Stimulated activated naive B cell treated with anti-CD40 and anti-IgM and Interleukin-4, amounts not matched to agents 10 μg/mL and 1 μg/mL and 100 μg/mL, for 72 hours (primary cell): ENCODE measurements at regions not wholly inside any gene's neighbourhood (a gene's known extent, or its start where the extent isn't known, plus 50 kb on each side); places are given as distances from the start of the nearest gene placed in this dataset.
"Not testable (repeated sequence)": the region's sequence is repeated elsewhere in the genome, so short reads cannot be mapped to it uniquely, and the experiment has no call there.

Source experiments
- ATAC-seq, 2 donors: fragments of 150-1000 bp; cut with Tn5 transposase; replicated peaks; 2 replicates each; pipeline ENCODE4 v1.10.0; 2021; ENCODE audit warnings: moderate library complexity in 1 of 2
- DNase-seq: peaks from one replicate; pipeline ENCODE4 v3.0.0; 2021
- H3K27ac Mint-ChIP-seq: one replicate; pipeline ENCODE4 v1.8.0; 2022; ENCODE audit warnings: mild to moderate bottlenecking, mixed read lengths
- H3K27me3 Mint-ChIP-seq, 2 donors: one replicate each; pipeline ENCODE4 v1.8.0; 2022; ENCODE audit warnings: mixed read lengths in 2 of 2
- H3K36me3 Mint-ChIP-seq, 2 donors: one replicate each; pipeline ENCODE4 v1.8.0; 2022; ENCODE audit warnings: mixed read lengths in 2 of 2, mild to moderate bottlenecking in 1 of 2
- H3K4me1 Mint-ChIP-seq, 2 donors: one replicate each; pipeline ENCODE4 v1.8.0; 2022; ENCODE audit warnings: mixed read lengths in 2 of 2, mild to moderate bottlenecking in 1 of 2
- H3K4me3 Mint-ChIP-seq, 2 donors: one replicate each; pipeline ENCODE4 v1.8.0; 2022; ENCODE audit warnings: mild to moderate bottlenecking in 2 of 2, mixed read lengths in 2 of 2, moderate library complexity in 1 of 2
- H3K9me3 Mint-ChIP-seq, 2 donors: one replicate each; pipeline ENCODE4 v1.8.0; 2022; ENCODE audit warnings: mixed read lengths in 2 of 2, mild to moderate bottlenecking in 1 of 2

GRCh38 chr13:91045351-91046034 lies 302.0 kb upstream of the MIR17HG start:
- no peak for DNase-seq

GRCh38 chr13:91046715-91047327 lies 300.7 kb upstream of the MIR17HG start:
- ATAC-seq, result no peak

More at GRCh38 chr13:91045351-91046034, 302.0 kb upstream of the MIR17HG start:
- ATAC-seq, result no peak
- Mint-ChIP-seq H3K27ac (no peak overlapping the region), H3K9me3 (peaks cover 4 to 6% of the 10 kb centered on the region in 2 donors), H3K36me3 (no peaks in the 10 kb centered on the region), H3K27me3 (no peaks in the 10 kb centered on the region), H3K4me3 (no peak overlapping the region), H3K4me1 (no peaks in the 10 kb centered on the region)

GRCh38 chr13:91050970-91051369 lies 296.5 kb upstream of the MIR17HG start:
- H3K4me3 Mint-ChIP-seq, result no peak overlapping the region
- no peak for ATAC-seq
- no peaks in the 10 kb centered on the region for H3K27me3 Mint-ChIP-seq
- no peak for DNase-seq
- peaks cover 4 to 6% of the 10 kb centered on the region in 2 donors for H3K9me3 Mint-ChIP-seq
- no peaks in the 10 kb centered on the region for H3K36me3 Mint-ChIP-seq
- no peaks in the 10 kb centered on the region for H3K4me1 Mint-ChIP-seq
- no peak overlapping the region for H3K27ac Mint-ChIP-seq

More at GRCh38 chr13:91046715-91047327, 300.7 kb upstream of the MIR17HG start:
- peaks cover 4 to 6% of the 10 kb centered on the region in 2 donors for H3K9me3 Mint-ChIP-seq
- H3K36me3 Mint-ChIP-seq, result no peaks in the 10 kb centered on the region
- H3K27me3 Mint-ChIP-seq, result no peaks in the 10 kb centered on the region
- H3K4me1 Mint-ChIP-seq, result no peaks in the 10 kb centered on the region
- no peak overlapping the region for H3K27ac Mint-ChIP-seq
- H3K4me3 Mint-ChIP-seq, result no peak overlapping the region
- no peak for DNase-seq

GRCh38 chr13:91052876-91053275 lies 294.6 kb upstream of the MIR17HG start:
- Mint-ChIP-seq H3K4me3 (no peak overlapping the region), H3K36me3 (no peaks in the 10 kb centered on the region), H3K4me1 (no peaks in the 10 kb centered on the region), H3K27ac (no peak overlapping the region), H3K27me3 (no peaks in the 10 kb centered on the region), H3K9me3 (peaks cover 7 to 12% of the 10 kb centered on the region in 2 donors)
- DNase-seq (no peak), ATAC-seq (no peak)

GRCh38 chr13:91053318-91054065 lies 294.0 kb upstream of the MIR17HG start:
- Mint-ChIP-seq H3K36me3 (no peaks in the 10 kb centered on the region), H3K27ac (no peak overlapping the region), H3K4me1 (no peaks in the 10 kb centered on the region), H3K9me3 (peaks cover 7 to 12% of the 10 kb centered on the region in 2 donors), H3K4me3 (no peak overlapping the region), H3K27me3 (no peaks in the 10 kb centered on the region)
- ATAC-seq, result no peak
- no peak for DNase-seq

- DNase-seq (no peak), ATAC-seq (no peak)
- Mint-ChIP-seq H3K4me1 (no peaks in the 10 kb centered on the region), H3K27me3 (no peaks in the 10 kb centered on the region), H3K36me3 (no peaks in the 10 kb centered on the region), H3K4me3 (no peak overlapping the region), H3K27ac (no peak overlapping the region), H3K9me3 (peaks cover 7 to 16% of the 10 kb centered on the region in 2 donors)
Measured at GRCh38 chr13:91054902-91055301, 292.6 kb upstream of the MIR17HG start.

- H3K4me1 Mint-ChIP-seq, result no peaks in the 10 kb centered on the region
- no peak overlapping the region for H3K27ac Mint-ChIP-seq
- DNase-seq (no peak), ATAC-seq (peak; percentile 54 to 82)
- H3K9me3 Mint-ChIP-seq, result peaks cover 3 to 12% of the 10 kb centered on the region in 2 donors
- H3K4me3 Mint-ChIP-seq, result no peak overlapping the region
- H3K36me3 Mint-ChIP-seq, result no peaks in the 10 kb centered on the region
- no peaks in the 10 kb centered on the region for H3K27me3 Mint-ChIP-seq
Measured at GRCh38 chr13:91056746-91057145, 290.7 kb upstream of the MIR17HG start.

- not testable (repeated sequence) for H3K36me3 Mint-ChIP-seq, H3K4me1 Mint-ChIP-seq
Measured at GRCh38 chr13:91057507-91057906, 290.0 kb upstream of the MIR17HG start.

GRCh38 chr13:91058066-91058465 lies 289.4 kb upstream of the MIR17HG start:
- DNase-seq (no peak), ATAC-seq (no peak)
- H3K4me3 Mint-ChIP-seq, result no peak overlapping the region
- peaks cover 4 to 15% of the 10 kb centered on the region in 2 donors for H3K9me3 Mint-ChIP-seq
- H3K36me3 Mint-ChIP-seq, result no peaks in the 10 kb centered on the region
- H3K27ac Mint-ChIP-seq, result no peak overlapping the region
- H3K4me1 Mint-ChIP-seq, result no peaks in the 10 kb centered on the region
- no peaks in the 10 kb centered on the region for H3K27me3 Mint-ChIP-seq

More at GRCh38 chr13:91057507-91057906, 290.0 kb upstream of the MIR17HG start:
- not testable (repeated sequence) for DNase-seq, H3K27ac Mint-ChIP-seq, H3K4me3 Mint-ChIP-seq, H3K27me3 Mint-ChIP-seq, ATAC-seq
- peaks cover 3 to 12% of the 10 kb centered on the region in 2 donors for H3K9me3 Mint-ChIP-seq

- Mint-ChIP-seq H3K4me3 (no peak overlapping the region), H3K27me3 (no peaks in the 10 kb centered on the region), H3K27ac (no peak overlapping the region), H3K9me3 (peaks cover 4 to 16% of the 10 kb centered on the region in 2 donors), H3K4me1 (no peaks in the 10 kb centered on the region), H3K36me3 (no peaks in the 10 kb centered on the region)
- ATAC-seq (no peak), DNase-seq (no peak)
Measured at GRCh38 chr13:91058919-91059318, 288.6 kb upstream of the MIR17HG start.

GRCh38 chr13:91066745-91067144 lies 280.7 kb upstream of the MIR17HG start:
- Mint-ChIP-seq H3K4me3 (no peak overlapping the region), H3K4me1 (no peaks in the 10 kb centered on the region), H3K9me3 (peaks cover 3 to 4% of the 10 kb centered on the region in 2 donors), H3K27ac (no peak overlapping the region), H3K36me3 (no peaks in the 10 kb centered on the region), H3K27me3 (no peaks in the 10 kb centered on the region)
- no peak for DNase-seq
- no peak for ATAC-seq

- ATAC-seq, result no peak
- Mint-ChIP-seq H3K27me3 (no peaks in the 10 kb centered on the region), H3K4me3 (no peak overlapping the region), H3K4me1 (no peaks in the 10 kb centered on the region), H3K27ac (no peak overlapping the region), H3K9me3 (peaks cover 0 to 6% of the 10 kb centered on the region in 2 donors), H3K36me3 (no peaks in the 10 kb centered on the region)
- DNase-seq, result no peak
Measured at GRCh38 chr13:91072486-91072885, 275.0 kb upstream of the MIR17HG start.

GRCh38 chr13:91074091-91074490 lies 273.4 kb upstream of the MIR17HG start:
- Mint-ChIP-seq H3K4me1 (no peaks in the 10 kb centered on the region), H3K9me3 (peaks cover 0 to 6% of the 10 kb centered on the region in 2 donors), H3K27ac (no peak overlapping the region), H3K27me3 (no peaks in the 10 kb centered on the region), H3K4me3 (no peak overlapping the region), H3K36me3 (no peaks in the 10 kb centered on the region)
- no peak for DNase-seq
- ATAC-seq, result no peak

- Mint-ChIP-seq H3K36me3 (no peaks in the 10 kb centered on the region), H3K4me3 (no peak overlapping the region), H3K4me1 (no peaks in the 10 kb centered on the region), H3K27me3 (no peaks in the 10 kb centered on the region), H3K27ac (no peak overlapping the region), H3K9me3 (peaks cover 0 to 3% of the 10 kb centered on the region in 2 donors)
- ATAC-seq (no peak), DNase-seq (no peak)
Measured at GRCh38 chr13:91076830-91077229, 270.7 kb upstream of the MIR17HG start.
